Endodermal cell (in vitro differentiated cells): ENCODE measurements at regions not wholly inside any gene's neighbourhood (a gene's known extent, or its start where the extent isn't known, plus 50 kb on each side); places are given as distances from the start of the nearest gene placed in this dataset.

ENCODE experiments used
- DNase-seq: peaks from one replicate; pipeline ENCODE4 v3.0.0-alpha.2; 2017
- H3K27ac ChIP-seq: 2 replicates; pipeline ENCODE4 v1.5.1; 2013; ENCODE audit warnings: mild to moderate bottlenecking, low read depth, low read length, moderate library complexity
- H3K27me3 ChIP-seq: 2 replicates; pipeline ENCODE4 v1.6.1; 2013; ENCODE audit warnings: mild to moderate bottlenecking, low read length, moderate library complexity; ENCODE audit not compliant: insufficient read depth, control insufficient read depth, poor library complexity, severe bottlenecking
- H3K36me3 ChIP-seq: 2 replicates; pipeline ENCODE4 v1.7.0; 2013; ENCODE audit warnings: mild to moderate bottlenecking, low read length, moderate library complexity; ENCODE audit not compliant: control insufficient read depth, insufficient read depth
- H3K4me1 ChIP-seq: one replicate; pipeline ENCODE4 v1.7.0; 2013; ENCODE audit warnings: low read length; ENCODE audit not compliant: control insufficient read depth, insufficient read depth
- H3K4me3 ChIP-seq: 2 replicates; pipeline ENCODE4 v1.5.1; 2013; ENCODE audit warnings: mild to moderate bottlenecking, low read length, moderate library complexity
- H3K9ac ChIP-seq: 2 replicates; pipeline ENCODE4 v1.6.1; 2013; ENCODE audit warnings: mild to moderate bottlenecking, low read length, moderate library complexity; ENCODE audit not compliant: poor library complexity, severe bottlenecking; ENCODE audit errors: extremely low read depth
- H3K9me3 ChIP-seq: 2 replicates; pipeline ENCODE4 v1.6.1; 2013; ENCODE audit warnings: mild to moderate bottlenecking, low read length, moderate library complexity; ENCODE audit not compliant: control insufficient read depth
- H3K27ac Mint-ChIP-seq: 2 replicates; pipeline ENCODE4 v1.8.0; 2020; ENCODE audit warnings: mixed read lengths
- H3K27me3 Mint-ChIP-seq: 2 replicates; pipeline ENCODE4 v1.8.0; 2021; ENCODE audit warnings: mild to moderate bottlenecking, mixed read lengths; ENCODE audit not compliant: insufficient read depth
- H3K36me3 Mint-ChIP-seq: 2 replicates; pipeline ENCODE4 v1.8.0; 2020; ENCODE audit warnings: low read depth, mixed read lengths
- H3K4me1 Mint-ChIP-seq: 2 replicates; pipeline ENCODE4 v1.8.0; 2020; ENCODE audit warnings: mixed read lengths
- H3K4me3 Mint-ChIP-seq: 2 replicates; pipeline ENCODE4 v1.8.0; 2020; ENCODE audit warnings: mild to moderate bottlenecking, moderate library complexity, mixed read lengths
- H3K9me3 Mint-ChIP-seq: 2 replicates; pipeline ENCODE4 v1.8.0; 2020; ENCODE audit warnings: mild to moderate bottlenecking, mixed read lengths
- CTCF ChIP-seq: fragments of 200-600 bp; sonication (generic); conservative IDR thresholded peaks from 2 replicates; pipeline ENCODE4 v1.5.0; 2021; ENCODE audit warnings: antibody characterized with exemption, mild to moderate bottlenecking
- WGBS, 2 experiments: methylation state at CpG; one replicate each; pipeline versions ENCODE4 v1.1.5 to v1.1.7; 2013; ENCODE audit warnings: missing lambda C conversion rate in 2 of 2, mixed read lengths in 1 of 2; ENCODE audit not compliant: insufficient coverage in 1 of 2, insufficient read length in 1 of 2; 5-methylcytosine and 5-hydroxymethylcytosine counted together

- H3K4me3 ChIP-seq: no peak overlapping the region
- Mint-ChIP-seq H3K36me3 (no peaks in the 10 kb centered on the region), H3K27me3 (no peaks in the 10 kb centered on the region), H3K27ac (no peak overlapping the region), H3K4me1 (peaks cover 41% of the 10 kb centered on the region), H3K9me3 (no peaks in the 10 kb centered on the region), H3K4me3 (no peak overlapping the region)
- no peaks in the 10 kb centered on the region for H3K9me3 ChIP-seq
- WGBS, 2 experiments: 68 to 77% methylated on average over 9 to 15 of the region's 15 CpGs
- no peak overlapping the region for H3K27ac ChIP-seq
- peaks cover 24% of the 10 kb centered on the region for H3K4me1 ChIP-seq
- DNase-seq: peak; percentile 66
- H3K9ac ChIP-seq: no peak overlapping the region
- no peaks in the 10 kb centered on the region for H3K27me3 ChIP-seq
- no peaks in the 10 kb centered on the region for H3K36me3 ChIP-seq
- no peak for TF ChIP-seq CTCF
These were observed 136.1 kb upstream of the IRF2BP2 start for GRCh38 chr1:234745844-234746797.

- Mint-ChIP-seq H3K27me3 (no peaks in the 10 kb centered on the region), H3K27ac (no peak overlapping the region), H3K4me3 (no peak overlapping the region), H3K36me3 (no peaks in the 10 kb centered on the region), H3K4me1 (peaks cover 33% of the 10 kb centered on the region), H3K9me3 (no peaks in the 10 kb centered on the region)
- Histone ChIP-seq H3K9ac (no peak overlapping the region), H3K27ac (no peak overlapping the region), H3K9me3 (no peaks in the 10 kb centered on the region), H3K4me3 (no peak overlapping the region), H3K4me1 (peaks cover 18% of the 10 kb centered on the region), H3K27me3 (no peaks in the 10 kb centered on the region), H3K36me3 (no peaks in the 10 kb centered on the region)
- TF ChIP-seq CTCF: no peak
- WGBS, 2 experiments: 91% methylated on average over 6 to 11 of the region's 11 CpGs
- no peak for DNase-seq
These were observed 135.3 kb upstream of the IRF2BP2 start for GRCh38 chr1:234745276-234745675.

GRCh38 chr1:234743791-234744611, 134.0 kb upstream of the IRF2BP2 start:
- peak overlapping the region; percentile 55 for H3K27ac ChIP-seq
- no peaks in the 10 kb centered on the region for H3K36me3 Mint-ChIP-seq
- WGBS, 2 experiments: 28 to 42% methylated on average over 17 to 18 of the region's 18 CpGs
- no peak overlapping the region for H3K9ac ChIP-seq
- H3K9me3 Mint-ChIP-seq: no peaks in the 10 kb centered on the region
- DNase-seq: peak; percentile 69
- no peaks in the 10 kb centered on the region for H3K36me3 ChIP-seq
- peak overlapping the region; percentile 1 for H3K4me3 ChIP-seq
- H3K27me3 Mint-ChIP-seq: no peaks in the 10 kb centered on the region
- no peak for TF ChIP-seq CTCF
- no peaks in the 10 kb centered on the region for H3K9me3 ChIP-seq
- peak overlapping the region; percentile 1 for H3K4me3 Mint-ChIP-seq
- peaks cover 29% of the 10 kb centered on the region for H3K4me1 Mint-ChIP-seq
- H3K27ac Mint-ChIP-seq: peak overlapping the region; percentile 67
- H3K4me1 ChIP-seq: peaks cover 14% of the 10 kb centered on the region
- H3K27me3 ChIP-seq: no peaks in the 10 kb centered on the region
